ENCODE measurements at regions not wholly inside any gene's neighbourhood (a gene's known extent, or its start where the extent isn't known, plus 50 kb on each side); places are given as distances from the start of the nearest gene placed in this dataset.

- no peak overlapping the region for H2AFZ ChIP-seq (ENCODE audit: low read depth, low read length, poor library complexity, severe bottlenecking)
- no peak overlapping the region for H3K27ac ChIP-seq (ENCODE audit: low read depth, low read length)
- ATAC-seq, result no peak
- ChIA-PET CTCF (no interaction called here), POLR2A (no interaction called here), RAD21 (ENCODE audit: low non-redundant PET in 1 of 2, low total read pairs in 2 of 2, uncharacterized antibody in 2 of 2, unreplicated experiment in 2 of 2) (no interaction called here)
- H3K79me2 ChIP-seq (ENCODE audit: insufficient read depth, low read length), result no peaks in the 10 kb centered on the region
- TF ChIP-seq FOSL1 (IDR thresholded peaks at IDR 0.05; ENCODE audit: low read depth), result no peak
- no peak for TF ChIP-seq EZH2 (IDR thresholded peaks at IDR 0.05)
- TF ChIP-seq RAD21 (IDR thresholded peaks at IDR 0.05; ENCODE audit: low read depth), result no peak
- no peaks in the 10 kb centered on the region for H3K4me1 ChIP-seq (ENCODE audit: control insufficient read depth in 1 of 2, insufficient read depth in 2 of 2, low read length in 2 of 2)
- H3K36me3 ChIP-seq (ENCODE audit: control insufficient read depth in 1 of 2, insufficient read depth in 2 of 2, low read length in 2 of 2), result no peaks in the 10 kb centered on the region
- BruUV-seq (replicated peaks), result no TSS peak
- no peak overlapping the region for H3K9ac ChIP-seq (ENCODE audit: low read length)
- DNase-seq (ENCODE audit: low read depth, low spot score), result no peak
- H3K27me3 ChIP-seq (ENCODE audit: insufficient read depth, low read length), result no peaks in the 10 kb centered on the region
- peaks cover 5 to 25% of the 10 kb centered on the region in 2 experiments; a peak in 2 of 4 replicates for H3K9me3 ChIP-seq (ENCODE audit: control insufficient read depth in 1 of 2, insufficient read depth in 1 of 2, low read depth in 1 of 2, low read length in 2 of 2)
- no peak overlapping the region for H3K4me2 ChIP-seq (ENCODE audit: low read length)
- no peaks in the 10 kb centered on the region for H3K9me2 ChIP-seq (ENCODE audit: insufficient read depth)
- H3K4me3 ChIP-seq (replicated peaks in 1 of 2; ENCODE audit: low read depth in 1 of 2, low read length in 2 of 2), result no peak overlapping the region
- intact Hi-C loops (cut with micrococcal nuclease), result no loop called here
- no peaks in the 10 kb centered on the region for H4K20me1 ChIP-seq (ENCODE audit: insufficient read depth)
Observed at GRCh38 chr5:8481007-8481406, 612.1 kb downstream of the MTRR start.

GRCh38 chr5:8491254-8491653 lies 622.3 kb downstream of the MTRR start:
- H3K27ac ChIP-seq (ENCODE audit: low read depth, low read length), result no peak overlapping the region
- no peaks in the 10 kb centered on the region for H3K9me2 ChIP-seq (ENCODE audit: insufficient read depth)
- no peak for DNase-seq (ENCODE audit: low read depth, low spot score)
- ATAC-seq, result no peak
- POLR2A ChIA-PET, result no interaction called here
- no peaks in the 10 kb centered on the region for H4K20me1 ChIP-seq (ENCODE audit: insufficient read depth)
- H3K9me3 ChIP-seq (ENCODE audit: control insufficient read depth in 1 of 2, insufficient read depth in 1 of 2, low read depth in 1 of 2, low read length in 2 of 2), result peaks cover 14 to 23% of the 10 kb centered on the region in 2 experiments; a peak in 2 of 4 replicates
- BruUV-seq (replicated peaks), result no TSS peak
- no peaks in the 10 kb centered on the region for H3K27me3 ChIP-seq (ENCODE audit: insufficient read depth, low read length)
- no peak overlapping the region for H3K4me2 ChIP-seq (ENCODE audit: low read length)
- RAD21 ChIA-PET (ENCODE audit: low non-redundant PET in 1 of 2, low total read pairs in 2 of 2, uncharacterized antibody in 2 of 2, unreplicated experiment in 2 of 2), result no interaction called here
- H3K9ac ChIP-seq (ENCODE audit: low read length), result no peak overlapping the region
- CTCF ChIA-PET, result no interaction called here
- H3K4me1 ChIP-seq (ENCODE audit: control insufficient read depth in 1 of 2, insufficient read depth in 2 of 2, low read length in 2 of 2), result no peaks in the 10 kb centered on the region
- H3K79me2 ChIP-seq (ENCODE audit: insufficient read depth, low read length), result no peaks in the 10 kb centered on the region
- H2AFZ ChIP-seq (ENCODE audit: low read depth, low read length, poor library complexity, severe bottlenecking), result no peak overlapping the region
- no peak overlapping the region for H3K4me3 ChIP-seq (replicated peaks in 1 of 2; ENCODE audit: low read depth in 1 of 2, low read length in 2 of 2)
- no peaks in the 10 kb centered on the region for H3K36me3 ChIP-seq (ENCODE audit: control insufficient read depth in 1 of 2, insufficient read depth in 2 of 2, low read length in 2 of 2)
- intact Hi-C loops (cut with micrococcal nuclease), result no loop called here
- TF ChIP-seq EGR1 (IDR thresholded peaks at IDR 0.05; ENCODE audit: low read depth) (no peak), POLR2AphosphoS5 (IDR thresholded peaks at IDR 0.05; ENCODE audit: low read depth, low read length) (no peak), MAX (IDR thresholded peaks at IDR 0.05) (no peak), SIN3A (IDR thresholded peaks at IDR 0.05; ENCODE audit: low read depth) (no peak), ATF3 (IDR thresholded peaks at IDR 0.05) (no peak), CTCF (IDR thresholded peaks at IDR 0.05 in 2 of 3, conservative IDR thresholded peaks at IDR 0.05 in 1 of 3; ENCODE audit: borderline replicate concordance in 1 of 3, insufficient read depth in 1 of 3, low read depth in 2 of 3, low read length in 2 of 3) (no peak), CBX3 (IDR thresholded peaks at IDR 0.05; ENCODE audit: low read depth) (no peak), ZNF274 (IDR thresholded peaks at IDR 0.05; ENCODE audit: low read depth, low read length) (no peak), EZH2phosphoT487 (IDR thresholded peaks at IDR 0.05; ENCODE audit: borderline replicate concordance) (no peak), POLR2A (IDR thresholded peaks at IDR 0.05; ENCODE audit: borderline replicate concordance, extremely low read depth, insufficient read depth, insufficient read length) (no peak), JUND (IDR thresholded peaks at IDR 0.05) (no peak), REST (IDR thresholded peaks at IDR 0.05; ENCODE audit: low read depth) (no peak), TCF7L2 (IDR thresholded peaks at IDR 0.05; ENCODE audit: borderline replicate concordance, extremely low read depth, insufficient read depth, insufficient read length) (no peak), YY1 (IDR thresholded peaks at IDR 0.05; ENCODE audit: extremely low read depth, insufficient replicate concordance, low read depth, low read length) (no peak), SRF (IDR thresholded peaks at IDR 0.05; ENCODE audit: low read depth) (no peak)
